SK-N-SH treated with all-trans-retinoic acid at 6 μM for 48 hours (cell line): ENCODE measurements at regions not wholly inside any gene's neighbourhood (a gene's known extent, or its start where the extent isn't known, plus 50 kb on each side); places are given as distances from the start of the nearest gene placed in this dataset.
A peak's percentile ranks its signal among the peaks of the same experiment; 100 is the strongest.

Source experiments
- ATAC-seq: fragments of 200-7000 bp; cut with Tn5 transposase; 3 replicates; pipeline ENCODE4 v1.9.1; 2020; ENCODE audit warnings: mild to moderate bottlenecking, moderate library complexity
- ARNTL ChIP-seq: fragments of 450-650 bp; formaldehyde crosslinking; IDR thresholded peaks from 2 replicates; pipeline ENCODE4 v1.5.0; 2020; ENCODE audit warnings: low read depth, mild to moderate bottlenecking, moderate library complexity, borderline replicate concordance
- BACH2 ChIP-seq: fragments of 250-450 bp; sonication (Bioruptor Pico); IDR thresholded peaks from 2 replicates; pipeline ENCODE4 v1.9.0; 2021; ENCODE audit warnings: mild to moderate bottlenecking, borderline replicate concordance
- GLIS3 ChIP-seq: fragments of 250-450 bp; sonication (Bioruptor Pico); IDR thresholded peaks from 2 replicates; pipeline ENCODE4 v1.5.0; 2020; ENCODE audit warnings: mild to moderate bottlenecking, moderate library complexity
- ISL1 ChIP-seq: fragments of 250-450 bp; sonication (Bioruptor Pico); IDR thresholded peaks from 2 replicates; pipeline ENCODE4 v2.1.2; 2022; ENCODE audit warnings: mild to moderate bottlenecking, moderate library complexity
- OSR1 ChIP-seq: fragments of 250-450 bp; sonication (Bioruptor Pico); IDR thresholded peaks from 2 replicates; pipeline ENCODE4 v1.8.0; 2022; ENCODE audit warnings: moderate library complexity, mild to moderate bottlenecking, inconsistent platforms
- PPARA ChIP-seq: fragments of 250-450 bp; sonication (Bioruptor Pico); IDR thresholded peaks from 2 replicates; pipeline ENCODE4 v1.5.0; 2020; ENCODE audit warnings: mild to moderate bottlenecking, borderline replicate concordance
- RARB ChIP-seq: fragments of 250-450 bp; sonication (Bioruptor Pico); IDR thresholded peaks from 2 replicates; pipeline ENCODE4 v1.8.0; 2021; ENCODE audit warnings: mild to moderate bottlenecking, moderate library complexity
- SNAI2 ChIP-seq: fragments of 250-450 bp; sonication (Bioruptor Pico); IDR thresholded peaks from 2 replicates; pipeline ENCODE4 v1.5.0; 2020; ENCODE audit warnings: mild to moderate bottlenecking, moderate library complexity
- TCF4 ChIP-seq: fragments of 250-450 bp; sonication (Bioruptor Pico); IDR thresholded peaks from 2 replicates; pipeline ENCODE4 v1.8.0; 2021; ENCODE audit warnings: mild to moderate bottlenecking, moderate library complexity, borderline replicate concordance
- TOX ChIP-seq: fragments of 250-450 bp; sonication (Bioruptor Pico); IDR thresholded peaks from 2 replicates; pipeline ENCODE4 v1.8.0; 2021; ENCODE audit warnings: mild to moderate bottlenecking, moderate library complexity, borderline replicate concordance
- ZFP3 ChIP-seq: fragments of 250-450 bp; sonication (Bioruptor Pico); IDR thresholded peaks from 2 replicates; pipeline ENCODE4 v1.5.0; 2020; ENCODE audit warnings: mild to moderate bottlenecking, moderate library complexity
- ZFP30 ChIP-seq: fragments of 450-650 bp; formaldehyde crosslinking; IDR thresholded peaks from 2 replicates; pipeline ENCODE4 v1.5.0; 2022; ENCODE audit warnings: mild to moderate bottlenecking, moderate library complexity
- ZNF565 ChIP-seq: fragments of 450-650 bp; formaldehyde crosslinking; conservative IDR thresholded peaks from 2 replicates; pipeline ENCODE4 v1.5.0; 2020; ENCODE audit warnings: low read depth, mild to moderate bottlenecking, moderate library complexity
- ZNF8 ChIP-seq: fragments of 450-650 bp; formaldehyde crosslinking; IDR thresholded peaks from 2 replicates; pipeline ENCODE4 v1.5.0; 2020; ENCODE audit warnings: mild to moderate bottlenecking, moderate library complexity
- TF ChIP-seq, protein P1 (sequence below): fragments of 250-450 bp; sonication (Bioruptor Pico); IDR thresholded peaks from 2 replicates; pipeline ENCODE4 v1.5.0; 2020; ENCODE audit warnings: mild to moderate bottlenecking, moderate library complexity
- TF ChIP-seq, protein P2 (sequence below): fragments of 250-450 bp; sonication (Bioruptor Pico); IDR thresholded peaks from 2 replicates; pipeline ENCODE4 v1.8.0; 2020; ENCODE audit warnings: mild to moderate bottlenecking, moderate library complexity, borderline replicate concordance
- TF ChIP-seq, protein P3 (sequence below): fragments of 250-450 bp; sonication (Bioruptor Pico); IDR thresholded peaks from 2 replicates; pipeline ENCODE4 v1.5.1; 2020; ENCODE audit warnings: low read depth, mild to moderate bottlenecking, moderate library complexity
- TF ChIP-seq, protein P4 (sequence below): fragments of 250-450 bp; sonication (Bioruptor Pico); IDR thresholded peaks from 2 replicates; pipeline ENCODE4 v1.5.1; 2021; ENCODE audit warnings: mild to moderate bottlenecking, moderate library complexity

DNA sequence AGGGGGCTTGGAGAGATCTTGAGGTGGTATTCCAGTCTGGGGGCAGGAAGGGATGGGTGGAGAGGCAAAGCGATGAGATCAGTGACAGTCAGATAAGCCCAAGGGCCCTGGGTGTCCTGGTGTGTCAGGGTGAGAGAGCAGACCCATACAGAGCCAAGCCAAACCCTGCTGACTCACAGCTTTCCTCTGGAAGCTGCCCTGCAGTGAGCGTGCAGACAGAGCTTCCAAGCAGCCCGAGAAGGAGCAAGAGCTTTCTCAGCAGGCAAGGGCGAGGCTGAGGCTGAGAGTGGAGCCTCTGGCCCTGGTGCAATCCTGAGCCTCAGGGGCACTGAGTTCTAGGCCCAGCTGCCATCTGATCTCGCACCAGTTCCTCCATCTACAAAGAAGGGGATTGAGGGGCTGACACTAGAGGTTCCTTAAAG, 91.1 kb upstream of the HIVEP1 start (continued):
- TF ChIP-seq, protein P1, sequence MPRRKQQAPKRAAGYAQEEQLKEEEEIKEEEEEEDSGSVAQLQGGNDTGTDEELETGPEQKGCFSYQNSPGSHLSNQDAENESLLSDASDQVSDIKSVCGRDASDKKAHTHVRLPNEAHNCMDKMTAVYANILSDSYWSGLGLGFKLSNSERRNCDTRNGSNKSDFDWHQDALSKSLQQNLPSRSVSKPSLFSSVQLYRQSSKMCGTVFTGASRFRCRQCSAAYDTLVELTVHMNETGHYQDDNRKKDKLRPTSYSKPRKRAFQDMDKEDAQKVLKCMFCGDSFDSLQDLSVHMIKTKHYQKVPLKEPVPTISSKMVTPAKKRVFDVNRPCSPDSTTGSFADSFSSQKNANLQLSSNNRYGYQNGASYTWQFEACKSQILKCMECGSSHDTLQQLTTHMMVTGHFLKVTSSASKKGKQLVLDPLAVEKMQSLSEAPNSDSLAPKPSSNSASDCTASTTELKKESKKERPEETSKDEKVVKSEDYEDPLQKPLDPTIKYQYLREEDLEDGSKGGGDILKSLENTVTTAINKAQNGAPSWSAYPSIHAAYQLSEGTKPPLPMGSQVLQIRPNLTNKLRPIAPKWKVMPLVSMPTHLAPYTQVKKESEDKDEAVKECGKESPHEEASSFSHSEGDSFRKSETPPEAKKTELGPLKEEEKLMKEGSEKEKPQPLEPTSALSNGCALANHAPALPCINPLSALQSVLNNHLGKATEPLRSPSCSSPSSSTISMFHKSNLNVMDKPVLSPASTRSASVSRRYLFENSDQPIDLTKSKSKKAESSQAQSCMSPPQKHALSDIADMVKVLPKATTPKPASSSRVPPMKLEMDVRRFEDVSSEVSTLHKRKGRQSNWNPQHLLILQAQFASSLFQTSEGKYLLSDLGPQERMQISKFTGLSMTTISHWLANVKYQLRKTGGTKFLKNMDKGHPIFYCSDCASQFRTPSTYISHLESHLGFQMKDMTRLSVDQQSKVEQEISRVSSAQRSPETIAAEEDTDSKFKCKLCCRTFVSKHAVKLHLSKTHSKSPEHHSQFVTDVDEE: no peak
- TF ChIP-seq PPARA (CRISPR knock-in tag): no peak
- no peak for TF ChIP-seq BACH2 (CRISPR knock-in tag)
- TF ChIP-seq ISL1: no peak

DNA sequence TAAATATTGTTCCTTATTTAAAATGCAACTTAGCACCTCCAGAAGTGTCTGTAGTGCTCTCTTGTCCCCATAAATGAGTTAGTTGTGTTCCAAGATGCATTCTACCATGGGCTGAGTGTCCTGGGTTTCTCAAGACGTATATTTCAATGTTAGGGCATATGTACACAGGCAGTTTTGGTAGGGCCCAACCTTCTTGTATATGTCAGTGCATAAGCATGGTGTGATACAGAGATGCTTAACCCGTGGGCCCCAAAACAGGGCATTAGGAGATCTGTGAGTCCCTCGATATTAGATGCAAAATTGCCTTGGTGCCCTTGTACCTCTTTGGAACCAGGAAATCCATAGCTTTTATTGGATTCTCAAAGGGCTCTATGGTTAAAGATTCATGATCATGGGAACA, 91.5 kb upstream of the HIVEP1 start:
- peak; percentile 6 for ATAC-seq
- TF ChIP-seq ZFP3 (CRISPR knock-in tag) (no peak), ZFP30 (CRISPR knock-in tag) (no peak), ARNTL (CRISPR knock-in tag) (no peak), ISL1 (no peak), TOX (CRISPR knock-in tag) (no peak), ZNF565 (CRISPR knock-in tag) (no peak), GLIS3 (no peak), BACH2 (CRISPR knock-in tag) (no peak)
- TF ChIP-seq, protein P2, sequence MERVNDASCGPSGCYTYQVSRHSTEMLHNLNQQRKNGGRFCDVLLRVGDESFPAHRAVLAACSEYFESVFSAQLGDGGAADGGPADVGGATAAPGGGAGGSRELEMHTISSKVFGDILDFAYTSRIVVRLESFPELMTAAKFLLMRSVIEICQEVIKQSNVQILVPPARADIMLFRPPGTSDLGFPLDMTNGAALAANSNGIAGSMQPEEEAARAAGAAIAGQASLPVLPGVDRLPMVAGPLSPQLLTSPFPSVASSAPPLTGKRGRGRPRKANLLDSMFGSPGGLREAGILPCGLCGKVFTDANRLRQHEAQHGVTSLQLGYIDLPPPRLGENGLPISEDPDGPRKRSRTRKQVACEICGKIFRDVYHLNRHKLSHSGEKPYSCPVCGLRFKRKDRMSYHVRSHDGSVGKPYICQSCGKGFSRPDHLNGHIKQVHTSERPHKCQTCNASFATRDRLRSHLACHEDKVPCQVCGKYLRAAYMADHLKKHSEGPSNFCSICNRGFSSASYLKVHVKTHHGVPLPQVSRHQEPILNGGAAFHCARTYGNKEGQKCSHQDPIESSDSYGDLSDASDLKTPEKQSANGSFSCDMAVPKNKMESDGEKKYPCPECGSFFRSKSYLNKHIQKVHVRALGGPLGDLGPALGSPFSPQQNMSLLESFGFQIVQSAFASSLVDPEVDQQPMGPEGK (CRISPR knock-in tag): no peak
- TF ChIP-seq, protein P3, sequence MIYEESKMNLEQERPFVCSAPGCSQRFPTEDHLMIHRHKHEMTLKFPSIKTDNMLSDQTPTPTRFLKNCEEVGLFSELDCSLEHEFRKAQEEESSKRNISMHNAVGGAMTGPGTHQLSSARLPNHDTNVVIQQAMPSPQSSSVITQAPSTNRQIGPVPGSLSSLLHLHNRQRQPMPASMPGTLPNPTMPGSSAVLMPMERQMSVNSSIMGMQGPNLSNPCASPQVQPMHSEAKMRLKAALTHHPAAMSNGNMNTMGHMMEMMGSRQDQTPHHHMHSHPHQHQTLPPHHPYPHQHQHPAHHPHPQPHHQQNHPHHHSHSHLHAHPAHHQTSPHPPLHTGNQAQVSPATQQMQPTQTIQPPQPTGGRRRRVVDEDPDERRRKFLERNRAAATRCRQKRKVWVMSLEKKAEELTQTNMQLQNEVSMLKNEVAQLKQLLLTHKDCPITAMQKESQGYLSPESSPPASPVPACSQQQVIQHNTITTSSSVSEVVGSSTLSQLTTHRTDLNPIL (CRISPR knock-in tag): no peak

DNA sequence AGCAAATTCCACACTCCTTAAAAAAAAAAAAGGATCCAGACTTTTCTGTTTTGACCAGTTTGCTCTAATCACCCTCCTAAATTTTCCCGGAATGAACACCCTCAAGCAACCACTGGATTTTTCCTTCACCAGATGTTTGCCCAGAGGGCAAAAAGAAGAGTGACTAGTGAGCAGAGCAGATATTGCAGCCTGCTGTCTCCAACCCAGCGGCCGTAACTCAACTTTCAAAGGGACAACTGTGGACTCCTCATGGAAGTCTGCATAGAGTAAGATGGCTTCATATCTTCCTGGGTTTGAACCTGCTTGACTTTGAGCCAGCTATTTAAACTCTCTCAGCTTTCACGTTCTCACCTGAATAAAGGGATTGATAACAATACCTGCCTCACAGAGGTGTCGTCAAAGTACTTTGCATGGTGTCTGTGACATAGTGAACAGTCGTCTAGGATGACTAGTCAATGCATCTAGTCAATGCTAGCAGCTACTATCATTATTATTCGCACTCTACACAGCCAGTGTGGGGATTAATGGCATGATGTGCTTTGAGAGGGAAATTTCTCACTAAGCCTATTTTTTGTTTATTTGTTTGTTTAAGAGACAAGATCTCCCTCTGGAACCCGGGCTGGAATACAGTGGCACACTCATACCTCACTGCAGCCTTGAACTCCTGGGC, 92.2 kb upstream of the HIVEP1 start:
- no peak for ATAC-seq
- no peak for TF ChIP-seq RARB (CRISPR knock-in tag)
- no peak for TF ChIP-seq BACH2 (CRISPR knock-in tag)
- no peak for TF ChIP-seq SNAI2 (CRISPR knock-in tag)
- TF ChIP-seq ZFP30 (CRISPR knock-in tag): no peak
- TF ChIP-seq TCF4 (CRISPR knock-in tag): no peak
- TF ChIP-seq PPARA (CRISPR knock-in tag): no peak
- no peak for TF ChIP-seq ZNF8 (CRISPR knock-in tag)
- no peak for TF ChIP-seq OSR1 (CRISPR knock-in tag)
- TF ChIP-seq, protein P2 (CRISPR knock-in tag): no peak
- TF ChIP-seq ZFP3 (CRISPR knock-in tag): no peak
- TF ChIP-seq ARNTL (CRISPR knock-in tag): no peak
- TF ChIP-seq, protein P4, sequence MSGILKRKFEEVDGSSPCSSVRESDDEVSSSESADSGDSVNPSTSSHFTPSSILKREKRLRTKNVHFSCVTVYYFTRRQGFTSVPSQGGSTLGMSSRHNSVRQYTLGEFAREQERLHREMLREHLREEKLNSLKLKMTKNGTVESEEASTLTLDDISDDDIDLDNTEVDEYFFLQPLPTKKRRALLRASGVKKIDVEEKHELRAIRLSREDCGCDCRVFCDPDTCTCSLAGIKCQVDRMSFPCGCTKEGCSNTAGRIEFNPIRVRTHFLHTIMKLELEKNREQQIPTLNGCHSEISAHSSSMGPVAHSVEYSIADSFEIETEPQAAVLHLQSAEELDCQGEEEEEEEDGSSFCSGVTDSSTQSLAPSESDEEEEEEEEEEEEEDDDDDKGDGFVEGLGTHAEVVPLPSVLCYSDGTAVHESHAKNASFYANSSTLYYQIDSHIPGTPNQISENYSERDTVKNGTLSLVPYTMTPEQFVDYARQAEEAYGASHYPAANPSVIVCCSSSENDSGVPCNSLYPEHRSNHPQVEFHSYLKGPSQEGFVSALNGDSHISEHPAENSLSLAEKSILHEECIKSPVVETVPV (CRISPR knock-in tag): no peak
- TF ChIP-seq ISL1: no peak
